NOMO-1 treated with dmso at 0.1 percent for 144 hours (cell line): ENCODE measurements at regions not wholly inside any gene's neighbourhood (a gene's known extent, or its start where the extent isn't known, plus 50 kb on each side); places are given as distances from the start of the nearest gene placed in this dataset.

Experiments used
- DNase-seq: peaks from one replicate; lab custom pipeline; 2025; ENCODE audit not compliant: unreplicated experiment; lab: John Stamatoyannopoulos, UW

DNA sequence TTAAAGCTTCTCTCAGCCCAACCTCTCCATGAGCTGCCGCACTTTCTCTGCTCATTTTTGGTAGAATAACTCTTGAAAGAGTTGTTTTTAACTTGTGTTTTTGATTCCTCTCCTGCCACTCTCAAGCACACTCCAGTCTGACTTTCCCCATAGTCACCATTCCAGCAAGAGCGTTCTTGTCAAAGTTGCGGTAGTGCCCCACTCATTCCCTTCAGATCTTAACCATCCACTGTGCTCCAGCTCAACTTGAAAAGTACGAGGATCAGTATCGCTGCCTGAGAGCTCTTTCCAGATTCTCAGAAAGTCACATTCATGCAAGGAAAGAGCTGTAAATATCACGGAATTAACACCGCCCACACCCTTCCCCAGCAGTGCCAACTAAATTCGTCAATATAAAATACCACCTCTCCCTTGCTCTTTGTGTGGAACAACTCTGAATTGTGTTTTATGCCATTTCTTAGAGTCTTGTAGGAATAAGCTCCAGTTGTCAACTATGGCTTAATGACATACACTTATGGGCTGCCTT is 59.7 kb upstream of the IL15 start:
- DNase-seq = no peak

GRCh38 chr4:141578451-141578850 is 57.9 kb upstream of the IL15 start:
- DNase-seq = no peak

- no peak for DNase-seq
Measured at GRCh38 chr4:141580523-141580922, 55.9 kb upstream of the IL15 start.
